Kidney (tissue), 13 donors: ENCODE measurements at regions not wholly inside any gene's neighbourhood (a gene's known extent, or its start where the extent isn't known, plus 50 kb on each side); places are given as distances from the start of the nearest gene placed in this dataset.
"Not testable (repeated sequence)": the region's sequence is repeated elsewhere in the genome, so short reads cannot be mapped to it uniquely, and the experiment has no call there.

Source experiments
- DNase-seq, 5 donors: peaks; one replicate each; pipeline ENCODE4 v3.0.0-alpha.2; 2013 to 2020
- FAIRE-seq: peaks from 2 replicates; lab custom pipeline; 2012; peaks lifted over from hg19 to GRCh38; lab: Jason Lieb, UNC
- H3K27ac ChIP-seq, 2 donors: one replicate each; pipeline ENCODE4 v1.7.0; 2013; ENCODE audit warnings: low read depth in 2 of 2, low read length in 2 of 2, inconsistent platforms in 1 of 2
- H3K27me3 ChIP-seq: one replicate; pipeline ENCODE4 v1.7.1; 2013; ENCODE audit warnings: low read length, inconsistent platforms; ENCODE audit not compliant: control insufficient read depth, insufficient read depth
- H3K36me3 ChIP-seq, 3 donors: one replicate each; pipeline versions ENCODE4 v1.7.0 to v1.7.1; 2013; ENCODE audit warnings: low read length in 3 of 3, control low read depth in 1 of 3, inconsistent platforms in 1 of 3; ENCODE audit not compliant: insufficient read depth in 3 of 3, control insufficient read depth in 2 of 3
- H3K4me1 ChIP-seq, 3 donors: one replicate each; pipeline versions ENCODE4 v1.7.0 to v1.7.1; 2013; ENCODE audit warnings: low read length in 3 of 3, inconsistent platforms in 1 of 3, low read depth in 1 of 3; ENCODE audit not compliant: control insufficient read depth in 2 of 3, insufficient read depth in 2 of 3
- H3K4me3 ChIP-seq, 3 donors: one replicate each; pipeline versions ENCODE4 v1.7.0 to v1.8.1; 2013; ENCODE audit warnings: low read length in 3 of 3, control low read depth in 1 of 3, inconsistent platforms in 1 of 3
- H3K9ac ChIP-seq, 3 donors: one replicate each; pipeline versions ENCODE4 v1.7.0 to v1.7.1; 2013; ENCODE audit warnings: low read length in 3 of 3, control low read depth in 1 of 3, inconsistent platforms in 1 of 3
- H3K9me3 ChIP-seq, 3 donors: one replicate each; pipeline versions ENCODE4 v1.7.0 to v1.7.1; 2013; ENCODE audit warnings: low read length in 3 of 3, control low read depth in 1 of 3, inconsistent platforms in 1 of 3; ENCODE audit not compliant: control insufficient read depth in 2 of 3, insufficient read depth in 1 of 3
- intact Hi-C: fragments of 100-400 bp; cut with DNase I; formaldehyde crosslinking; loops from one replicate; pipeline ENCODE4 v1.11.1; 2022
- TF ChIP-seq, protein P1 (sequence below): IDR thresholded peaks from 3 replicates; pipeline ENCODE4 v1.5.1; 2012; ENCODE audit warnings: mild to moderate bottlenecking, moderate library complexity, borderline replicate concordance; ENCODE audit not compliant: insufficient read depth; ENCODE audit errors: extremely low read depth
- donor health status: control.
- donor health status: control.
- donor health status: control.
- donor health status: control.
- donor health status: control.
- donor health status: DM: yes; HTN: yes; CAD: no.
- donor health status: Normal renal cell carcinoma (clear cell type).

DNA sequence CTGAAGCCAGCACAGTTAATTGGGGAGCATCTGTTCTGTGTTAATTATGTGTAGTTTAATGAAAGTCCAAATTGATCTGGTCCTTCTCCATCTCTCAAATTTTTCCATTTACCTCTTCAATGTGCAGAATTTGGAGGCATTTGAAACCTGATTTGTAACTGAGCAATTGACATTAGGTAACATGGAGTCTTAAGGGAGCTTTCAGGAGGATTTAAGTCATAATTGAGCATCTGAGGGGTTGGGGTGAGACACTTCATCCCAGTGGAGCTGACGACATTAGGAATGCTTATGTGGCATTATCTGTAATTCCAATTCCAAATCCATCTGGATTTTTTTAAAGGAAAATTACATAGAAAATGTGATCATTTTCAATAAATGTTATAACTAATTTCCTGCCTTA is 1015.9 kb downstream of the TLE1 start:
- no peak overlapping the region for H3K9ac ChIP-seq
- no peaks in the 10 kb centered on the region for H3K4me1 ChIP-seq
- DNase-seq (no peak), FAIRE-seq (no peak)
- no peak overlapping the region for H3K27ac ChIP-seq
- H3K36me3 ChIP-seq, result no peaks in the 10 kb centered on the region
- intact Hi-C loops, result no loop called here
- peaks cover 0 to 9% (median 0%) of the 10 kb centered on the region in 3 donors for H3K9me3 ChIP-seq
- H3K4me3 ChIP-seq, result no peak overlapping the region
- TF ChIP-seq, protein P1, sequence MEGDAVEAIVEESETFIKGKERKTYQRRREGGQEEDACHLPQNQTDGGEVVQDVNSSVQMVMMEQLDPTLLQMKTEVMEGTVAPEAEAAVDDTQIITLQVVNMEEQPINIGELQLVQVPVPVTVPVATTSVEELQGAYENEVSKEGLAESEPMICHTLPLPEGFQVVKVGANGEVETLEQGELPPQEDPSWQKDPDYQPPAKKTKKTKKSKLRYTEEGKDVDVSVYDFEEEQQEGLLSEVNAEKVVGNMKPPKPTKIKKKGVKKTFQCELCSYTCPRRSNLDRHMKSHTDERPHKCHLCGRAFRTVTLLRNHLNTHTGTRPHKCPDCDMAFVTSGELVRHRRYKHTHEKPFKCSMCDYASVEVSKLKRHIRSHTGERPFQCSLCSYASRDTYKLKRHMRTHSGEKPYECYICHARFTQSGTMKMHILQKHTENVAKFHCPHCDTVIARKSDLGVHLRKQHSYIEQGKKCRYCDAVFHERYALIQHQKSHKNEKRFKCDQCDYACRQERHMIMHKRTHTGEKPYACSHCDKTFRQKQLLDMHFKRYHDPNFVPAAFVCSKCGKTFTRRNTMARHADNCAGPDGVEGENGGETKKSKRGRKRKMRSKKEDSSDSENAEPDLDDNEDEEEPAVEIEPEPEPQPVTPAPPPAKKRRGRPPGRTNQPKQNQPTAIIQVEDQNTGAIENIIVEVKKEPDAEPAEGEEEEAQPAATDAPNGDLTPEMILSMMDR, result no peak
- no peaks in the 10 kb centered on the region for H3K27me3 ChIP-seq

DNA sequence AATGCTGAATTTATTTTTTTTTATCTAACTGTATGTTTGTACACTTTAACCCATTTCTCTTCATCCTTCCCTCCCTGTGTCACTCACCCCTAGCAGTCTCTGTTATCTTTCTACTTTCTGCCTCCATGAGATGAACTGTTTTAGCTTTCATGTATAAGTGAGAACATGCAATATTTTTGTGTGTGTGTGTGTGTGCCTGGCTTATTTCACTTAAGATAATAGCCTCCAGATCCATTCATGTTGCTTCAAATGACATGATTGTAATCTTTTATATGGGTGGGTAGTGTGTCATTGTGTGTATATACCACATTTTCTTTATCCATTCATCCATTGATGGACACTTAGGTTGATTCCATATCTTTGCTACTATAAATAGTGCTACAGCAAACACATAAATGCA is 1023.9 kb downstream of the TLE1 start:
- H3K4me1 ChIP-seq, result no peaks in the 10 kb centered on the region
- TF ChIP-seq, protein P1, result no peak
- H3K27me3 ChIP-seq, result no peaks in the 10 kb centered on the region
- no peak overlapping the region for H3K27ac ChIP-seq
- no peaks in the 10 kb centered on the region for H3K36me3 ChIP-seq
- H3K4me3 ChIP-seq, result no peak overlapping the region
- intact Hi-C loops, result no loop called here
- FAIRE-seq (no peak), DNase-seq (no peak)
- H3K9ac ChIP-seq, result no peak overlapping the region
- peaks cover 0 to 7% (median 0%) of the 10 kb centered on the region in 3 donors for H3K9me3 ChIP-seq

DNA sequence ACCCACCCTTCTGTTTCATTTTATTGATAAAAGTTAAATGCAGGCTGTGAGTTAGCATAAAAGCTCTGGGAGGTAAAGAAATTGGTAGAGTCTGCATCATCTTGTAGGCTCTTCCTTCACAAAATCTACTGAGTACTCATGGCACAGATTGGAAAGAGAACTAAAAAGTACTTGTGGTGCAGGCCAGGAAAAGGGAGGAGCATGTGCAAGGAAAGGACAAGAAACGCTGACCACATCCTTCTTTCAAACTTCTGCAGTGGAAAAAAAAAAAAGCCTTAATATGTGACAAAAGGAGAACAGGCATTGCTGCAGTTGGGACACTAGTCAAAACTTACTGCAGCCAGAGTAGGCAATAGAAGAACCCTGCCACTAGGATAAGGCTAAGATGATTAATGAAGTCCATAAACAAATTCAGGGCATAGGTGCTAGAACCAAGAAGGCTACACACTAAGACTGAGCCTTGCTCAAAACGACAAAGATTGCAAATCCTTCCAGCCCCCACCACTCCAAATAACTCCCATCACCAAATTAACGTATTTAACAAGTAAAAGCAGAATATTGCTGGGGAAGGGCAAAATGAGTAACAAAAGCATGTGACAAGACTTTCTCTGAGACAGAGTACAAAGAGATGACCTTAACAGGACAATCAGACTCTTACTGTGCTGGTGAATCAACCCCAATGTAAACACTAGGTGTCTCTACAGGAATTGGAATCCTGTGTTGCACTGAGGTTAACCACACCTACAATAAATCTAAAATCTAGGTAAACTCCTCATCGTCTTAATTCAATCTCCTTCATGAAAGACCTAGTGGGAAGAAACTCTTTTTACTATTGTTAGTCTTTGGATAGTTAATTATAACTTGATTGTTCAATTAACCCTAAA is 1024.8 kb downstream of the TLE1 start:
- Histone ChIP-seq H3K9me3 (no peaks in the 10 kb centered on the region), H3K36me3 (no peaks in the 10 kb centered on the region), H3K4me1 (no peaks in the 10 kb centered on the region), H3K27me3 (no peaks in the 10 kb centered on the region), H3K27ac (no peak overlapping the region), H3K9ac (no peak overlapping the region), H3K4me3 (no peak overlapping the region)
- no peak for FAIRE-seq
- DNase-seq, result no peak
- TF ChIP-seq, protein P1, result no peak
- intact Hi-C loops, result no loop called here

DNA sequence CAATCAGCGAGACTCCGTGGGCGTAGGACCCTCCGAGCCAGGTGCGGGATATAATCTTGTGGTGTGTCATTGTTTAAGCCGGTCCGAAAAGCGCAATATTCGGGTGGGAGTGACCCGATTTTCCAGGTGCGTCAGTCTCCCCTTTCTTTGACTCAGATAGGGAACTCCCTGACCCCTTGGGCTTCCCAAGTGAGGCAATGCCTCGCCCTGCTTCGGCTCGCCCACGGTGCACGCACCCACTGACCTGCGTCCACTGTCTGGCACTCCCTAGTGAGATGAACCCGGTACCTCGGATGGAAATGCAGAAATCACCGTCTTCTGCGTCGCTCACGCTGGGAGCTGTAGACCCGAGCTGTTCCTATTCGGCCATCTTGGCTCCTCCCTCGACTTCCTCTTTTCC is 1029.6 kb downstream of the TLE1 start:
- H3K27me3 ChIP-seq, H3K9me3 ChIP-seq, intact Hi-C loops, H3K27ac ChIP-seq, H3K9ac ChIP-seq, H3K4me3 ChIP-seq, FAIRE-seq, DNase-seq, H3K36me3 ChIP-seq, H3K4me1 ChIP-seq: not testable (repeated sequence)
